WERI-Rb-1 (cell line): ENCODE measurements at regions not wholly inside any gene's neighbourhood (a gene's known extent, or its start where the extent isn't known, plus 50 kb on each side); places are given as distances from the start of the nearest gene placed in this dataset.

Experiments
- DNase-seq: peaks from one replicate; pipeline ENCODE4 v3.0.0-alpha.2; 2020
- H3K27ac ChIP-seq: fragments of 250-450 bp; sonication (Bioruptor Pico); 2 replicates; pipeline ENCODE4 v1.5.1; 2020; ENCODE audit warnings: mild to moderate bottlenecking, moderate library complexity
- H3K27me3 ChIP-seq: fragments of 250-450 bp; sonication (Bioruptor Pico); 2 replicates; pipeline ENCODE4 v1.5.1; 2021; ENCODE audit warnings: mild to moderate bottlenecking, low read depth, moderate library complexity; ENCODE audit not compliant: insufficient read depth, severe bottlenecking
- H3K36me3 ChIP-seq: fragments of 250-450 bp; sonication (Bioruptor Pico); 2 replicates; pipeline ENCODE4 v1.5.1; 2020; ENCODE audit warnings: mild to moderate bottlenecking, moderate library complexity
- H3K4me3 ChIP-seq: 2 replicates; pipeline ENCODE4 v1.5.1; 2011; ENCODE audit warnings: low read depth, mild to moderate bottlenecking, control low read depth, low read length
- H3K9me3 ChIP-seq: fragments of 250-450 bp; sonication (Bioruptor Pico); 2 replicates; pipeline ENCODE4 v1.5.1; 2021; ENCODE audit warnings: mild to moderate bottlenecking, moderate library complexity; ENCODE audit not compliant: severe bottlenecking
- TF ChIP-seq, protein P1 (sequence below): IDR thresholded peaks from 2 replicates; pipeline ENCODE4 v1.5.1; 2011; ENCODE audit warnings: low read depth, mild to moderate bottlenecking, control low read depth, inconsistent platforms, low read length

DNA sequence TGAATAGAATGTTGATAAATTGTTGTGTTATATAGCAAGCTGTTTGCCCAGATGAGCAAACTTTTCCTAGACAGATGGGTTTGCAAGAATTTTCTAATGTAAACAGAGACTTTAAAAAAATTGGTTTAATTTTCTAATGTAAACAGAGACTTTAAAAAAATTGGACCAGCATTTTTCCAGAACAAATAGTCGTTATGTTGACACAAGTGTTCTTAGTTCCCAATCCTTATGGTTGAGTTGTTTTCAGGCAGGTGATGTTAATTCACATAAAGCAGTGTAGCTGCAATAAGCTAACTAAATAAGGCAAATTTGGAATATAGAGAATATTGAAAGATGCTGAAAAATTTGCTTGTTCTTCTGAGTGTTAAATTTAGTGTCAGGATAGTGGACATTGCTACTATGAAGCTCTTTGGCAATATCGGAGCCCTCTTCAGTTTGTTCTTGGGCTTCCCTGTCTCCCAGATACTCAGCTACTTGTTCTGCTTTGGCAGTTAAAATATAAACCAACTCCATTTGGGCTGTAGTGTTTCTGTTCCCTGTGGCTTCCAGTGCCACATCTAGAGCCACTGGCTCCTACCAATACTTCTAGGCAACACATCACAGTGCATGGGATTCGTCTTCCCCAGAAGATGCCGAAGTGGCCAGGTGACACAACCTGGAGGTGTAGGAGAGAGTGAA, 105.7 kb downstream of the DYNAP start:
- no peaks in the 10 kb centered on the region for H3K36me3 ChIP-seq
- TF ChIP-seq, protein P1, sequence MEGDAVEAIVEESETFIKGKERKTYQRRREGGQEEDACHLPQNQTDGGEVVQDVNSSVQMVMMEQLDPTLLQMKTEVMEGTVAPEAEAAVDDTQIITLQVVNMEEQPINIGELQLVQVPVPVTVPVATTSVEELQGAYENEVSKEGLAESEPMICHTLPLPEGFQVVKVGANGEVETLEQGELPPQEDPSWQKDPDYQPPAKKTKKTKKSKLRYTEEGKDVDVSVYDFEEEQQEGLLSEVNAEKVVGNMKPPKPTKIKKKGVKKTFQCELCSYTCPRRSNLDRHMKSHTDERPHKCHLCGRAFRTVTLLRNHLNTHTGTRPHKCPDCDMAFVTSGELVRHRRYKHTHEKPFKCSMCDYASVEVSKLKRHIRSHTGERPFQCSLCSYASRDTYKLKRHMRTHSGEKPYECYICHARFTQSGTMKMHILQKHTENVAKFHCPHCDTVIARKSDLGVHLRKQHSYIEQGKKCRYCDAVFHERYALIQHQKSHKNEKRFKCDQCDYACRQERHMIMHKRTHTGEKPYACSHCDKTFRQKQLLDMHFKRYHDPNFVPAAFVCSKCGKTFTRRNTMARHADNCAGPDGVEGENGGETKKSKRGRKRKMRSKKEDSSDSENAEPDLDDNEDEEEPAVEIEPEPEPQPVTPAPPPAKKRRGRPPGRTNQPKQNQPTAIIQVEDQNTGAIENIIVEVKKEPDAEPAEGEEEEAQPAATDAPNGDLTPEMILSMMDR = no peak
- H3K27ac ChIP-seq = no peak overlapping the region
- no peaks in the 10 kb centered on the region for H3K9me3 ChIP-seq
- H3K4me3 ChIP-seq = no peak overlapping the region
- peaks cover 79% of the 10 kb centered on the region for H3K27me3 ChIP-seq
- no peak for DNase-seq

DNA sequence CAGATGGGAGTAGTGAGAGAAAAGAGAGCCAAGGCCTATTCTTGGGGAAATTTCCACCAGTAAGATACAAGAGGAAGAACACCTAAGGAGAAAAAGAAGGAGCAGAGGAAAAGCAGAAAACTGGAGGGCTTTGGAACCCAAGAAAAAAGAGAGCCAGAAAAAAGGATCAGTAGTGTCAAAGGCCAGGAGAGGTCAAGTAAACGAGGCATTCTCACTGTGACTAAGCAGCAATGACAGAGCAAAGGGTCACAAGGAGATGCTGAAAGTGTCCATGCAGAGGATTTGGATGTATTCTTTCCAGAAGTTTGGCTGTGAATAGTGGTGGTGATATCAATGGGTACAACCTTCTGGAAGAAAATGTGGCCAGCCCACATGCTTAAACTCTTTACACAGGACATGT, 109.5 kb downstream of the DYNAP start:
- no peak for DNase-seq
- Histone ChIP-seq H3K36me3 (no peaks in the 10 kb centered on the region), H3K9me3 (no peaks in the 10 kb centered on the region), H3K4me3 (no peak overlapping the region), H3K27me3 (peaks cover 78% of the 10 kb centered on the region), H3K27ac (no peak overlapping the region)
- TF ChIP-seq, protein P1 = no peak

DNA sequence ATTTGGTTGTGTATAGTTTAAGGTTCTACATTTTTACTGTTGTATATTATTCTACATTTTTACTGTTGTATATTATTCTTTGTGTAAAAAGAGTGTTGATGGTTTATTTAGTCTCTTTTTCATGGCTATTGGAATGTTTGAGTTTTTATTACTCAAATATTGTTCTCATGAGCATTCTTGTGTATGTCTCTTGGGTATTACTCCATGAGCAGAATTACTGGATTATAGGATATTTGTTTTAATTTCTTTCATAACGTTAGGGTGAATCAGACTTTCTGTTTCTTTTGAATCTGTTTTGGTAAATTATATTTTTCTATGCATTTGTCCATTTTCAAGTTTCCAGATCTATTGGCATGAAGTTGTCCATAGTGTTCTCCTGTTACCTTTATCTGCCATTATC, 111.6 kb downstream of the DYNAP start:
- Histone ChIP-seq H3K4me3 (no peak overlapping the region), H3K9me3 (no peaks in the 10 kb centered on the region), H3K36me3 (no peaks in the 10 kb centered on the region), H3K27me3 (peaks cover 59% of the 10 kb centered on the region), H3K27ac (no peak overlapping the region)
- no peak for DNase-seq
- TF ChIP-seq, protein P1 = no peak

DNA sequence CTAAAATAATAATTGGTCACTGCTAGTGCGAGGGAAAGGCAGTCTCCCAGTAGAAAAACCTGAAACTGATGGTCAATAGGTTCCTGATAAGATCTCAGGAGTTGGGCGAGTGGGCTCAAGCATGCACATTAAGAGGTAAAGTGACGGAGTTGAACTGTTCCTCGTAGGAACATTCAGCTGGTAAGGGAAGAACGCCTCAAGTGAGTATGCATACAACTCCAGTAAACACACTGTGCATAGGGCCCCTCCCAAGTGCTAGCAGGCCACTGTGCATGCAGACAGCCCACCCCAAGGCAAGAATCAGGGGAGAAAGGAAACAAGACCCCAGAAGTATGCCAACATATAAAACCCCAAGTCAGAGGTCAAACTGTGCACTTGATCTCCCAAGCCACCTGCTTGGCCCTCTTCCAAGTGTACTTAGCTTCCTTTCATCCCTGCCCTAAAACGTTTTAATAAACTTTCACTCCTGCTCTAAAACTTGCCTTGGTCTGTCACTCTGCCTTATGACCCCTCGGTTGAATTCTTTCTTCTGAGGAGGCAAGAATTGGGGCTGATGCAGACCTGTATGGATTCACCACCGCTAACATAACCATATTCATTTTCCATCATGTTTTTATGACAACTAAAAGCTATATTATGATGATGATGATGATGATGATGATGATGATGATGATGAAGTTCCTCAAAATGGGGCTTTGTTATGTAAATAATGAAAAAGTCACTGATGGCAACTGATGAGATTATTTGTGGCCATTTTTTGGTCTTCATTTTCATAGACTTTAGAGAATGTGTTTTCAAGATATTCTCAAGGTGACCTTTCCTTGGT, 118.0 kb upstream of the RAB27B start:
- H3K27ac ChIP-seq = no peak overlapping the region
- peaks cover 60% of the 10 kb centered on the region for H3K27me3 ChIP-seq
- no peak overlapping the region for H3K4me3 ChIP-seq
- no peak for DNase-seq
- no peaks in the 10 kb centered on the region for H3K36me3 ChIP-seq
- no peaks in the 10 kb centered on the region for H3K9me3 ChIP-seq
- TF ChIP-seq, protein P1 = no peak

DNA sequence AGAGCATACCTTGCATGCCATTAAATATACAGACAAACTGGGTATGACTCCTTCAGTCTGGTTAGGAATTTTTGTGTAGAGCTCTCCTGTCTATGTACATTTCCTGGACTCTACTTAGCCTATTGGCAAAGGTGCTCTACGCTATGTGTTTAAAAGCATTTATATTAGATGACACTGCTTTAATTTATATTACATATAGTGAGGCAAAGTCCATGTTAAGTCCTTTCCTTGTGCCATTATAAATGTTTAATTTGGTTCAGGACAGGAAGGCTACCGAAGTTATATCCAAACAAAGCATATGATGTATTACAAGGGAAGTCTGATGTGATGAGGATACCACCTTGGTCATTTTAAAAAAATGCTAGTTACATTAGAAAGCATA, 117.4 kb upstream of the RAB27B start:
- H3K9me3 ChIP-seq = no peaks in the 10 kb centered on the region
- no peak for DNase-seq
- H3K27me3 ChIP-seq = peaks cover 66% of the 10 kb centered on the region
- no peak overlapping the region for H3K4me3 ChIP-seq
- no peak overlapping the region for H3K27ac ChIP-seq
- H3K36me3 ChIP-seq = no peaks in the 10 kb centered on the region
- TF ChIP-seq, protein P1 = no peak
